Erythroblast (primary cell): ENCODE measurements at regions not wholly inside any gene's neighbourhood (a gene's known extent, or its start where the extent isn't known, plus 50 kb on each side); places are given as distances from the start of the nearest gene placed in this dataset.

Experiments used
- GATA1 ChIP-seq: IDR thresholded peaks from 2 replicates; pipeline ENCODE4 v1.6.1; 2011; ENCODE audit warnings: low read depth, mild to moderate bottlenecking, control low read depth, low read length, moderate library complexity
- POLR2A ChIP-seq: IDR thresholded peaks from 2 replicates; pipeline ENCODE4 v1.6.1; 2011; ENCODE audit warnings: mild to moderate bottlenecking, low read length

DNA sequence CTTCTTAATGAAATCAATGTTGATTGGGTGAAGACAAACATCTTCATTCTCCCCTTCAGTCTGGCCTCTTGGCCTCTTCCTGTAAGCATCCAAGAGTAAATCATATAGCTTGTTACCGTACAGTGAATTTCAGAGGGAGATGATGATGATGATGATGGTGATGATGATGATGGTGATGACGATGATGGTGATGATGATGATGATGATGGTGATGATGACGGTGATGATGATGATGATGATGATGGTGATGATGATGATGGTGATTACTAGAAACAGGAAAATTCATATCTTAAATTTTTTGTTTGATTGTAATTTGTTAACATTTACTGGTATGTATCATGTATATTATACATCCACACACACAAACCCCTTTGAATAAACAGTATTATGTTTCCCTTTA, 256.1 kb upstream of the PLSCR5 start:
- TF ChIP-seq POLR2A = no peak
- TF ChIP-seq GATA1 = no peak
